ENCODE measurements at regions not wholly inside any gene's neighbourhood (a gene's known extent, or its start where the extent isn't known, plus 50 kb on each side); places are given as distances from the start of the nearest gene placed in this dataset.

DNA sequence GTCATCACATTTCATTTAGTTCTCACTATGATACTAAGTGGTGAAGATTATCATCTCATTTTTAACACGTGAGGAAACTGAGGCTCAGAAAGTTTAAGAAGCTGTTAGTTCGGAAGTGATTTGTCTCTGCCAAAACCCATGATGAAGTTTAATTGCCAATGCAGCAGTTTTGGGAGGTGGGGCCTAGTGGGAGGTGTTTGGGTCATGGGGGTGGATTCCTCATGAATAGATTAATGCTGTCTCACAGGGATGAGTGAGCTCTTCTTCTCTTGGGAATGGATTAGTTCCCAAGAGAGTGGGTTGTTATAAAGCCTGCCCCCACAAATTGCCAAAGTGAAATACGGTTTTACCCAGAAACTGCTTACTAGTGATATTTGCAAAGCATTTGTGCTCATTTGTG, 91.5 kb upstream of the IGF1 start:
- no peak overlapping the region for H2AFZ ChIP-seq (replicated peaks; ENCODE audit: low read length, poor library complexity)

More for the DNA sequence above, 91.5 kb upstream of the IGF1 start:
- no peak overlapping the region for H3K4me2 ChIP-seq (ENCODE audit: low read depth, low read length)
- no peak overlapping the region for H4K91ac ChIP-seq (ENCODE audit: insufficient read depth, low read depth, low read length)
- no peak overlapping the region for H2AK9ac ChIP-seq (replicated peaks; ENCODE audit: low read depth, low read length, poor library complexity)
- H3K4me1 ChIP-seq (ENCODE audit: control insufficient read depth, insufficient read depth, low read length), result peaks cover 6% of the 10 kb centered on the region
- H3K36me3 ChIP-seq (ENCODE audit: control insufficient read depth, insufficient read depth, low read length), result no peaks in the 10 kb centered on the region
- no peak overlapping the region for H2BK120ac ChIP-seq (ENCODE audit: low read depth, low read length)
- ChIA-PET CTCF (interaction anchor here (0.6 to 0.7 kb wide), 2 partner anchors 16 to 21 kb away, joined by 3 to 4 read pairs; no protein-coding TSS in a partner anchor), POLR2A (ENCODE audit: unreplicated experiment) (no interaction called here)
- no peak overlapping the region for H3K9ac ChIP-seq (ENCODE audit: low read depth, low read length)
- no peak overlapping the region for H3K27ac ChIP-seq (ENCODE audit: insufficient read depth, low read length)
- no peaks in the 10 kb centered on the region for H4K20me1 ChIP-seq (ENCODE audit: insufficient read depth, low read length)
- no peak overlapping the region for H3K23ac ChIP-seq (ENCODE audit: low read depth, low read length)
- ATAC-seq (ENCODE audit: low read depth) (no peak), DNase-seq (no peak)
- H2BK5ac ChIP-seq (ENCODE audit: low read depth, low read length, poor library complexity, severe bottlenecking), result no peak overlapping the region
- H2BK15ac ChIP-seq (ENCODE audit: low read depth, low read length), result no peak overlapping the region
- no peak overlapping the region for H3K4me3 ChIP-seq (ENCODE audit: insufficient read depth, low read depth, low read length)
- H3K9me3 ChIP-seq (ENCODE audit: control insufficient read depth, insufficient read depth, low read length), result no peaks in the 10 kb centered on the region
- in situ Hi-C loops (cut with MboI; ENCODE audit: low sequenced_read_pairs) (no loop called here), dilution Hi-C loops (cut with HindIII; ENCODE audit: low sequenced_read_pairs, unreplicated experiment) (no loop called here), intact Hi-C loops (cut with micrococcal nuclease) (no loop called here)
- no peaks in the 10 kb centered on the region for H3K27me3 ChIP-seq (ENCODE audit: control insufficient read depth, insufficient read depth, low read length)
- no peak overlapping the region for H3K14ac ChIP-seq (replicated peaks; ENCODE audit: low read depth, low read length)
- no peak overlapping the region for H3K4ac ChIP-seq (ENCODE audit: low read depth, low read length)
- H2AK5ac ChIP-seq (ENCODE audit: low read depth, low read length), result no peak overlapping the region
- H3K79me1 ChIP-seq (ENCODE audit: low read depth in 1 of 2, low read length in 2 of 2), result no peaks in the 10 kb centered on the region
- TF ChIP-seq NFE2L2 (IDR thresholded peaks at IDR 0.05; ENCODE audit: low read depth, low read length), result no peak
- no peak for TF ChIP-seq BHLHE40 (IDR thresholded peaks at IDR 0.05; ENCODE audit: low read depth, low read length)
- TF ChIP-seq CEBPB (IDR thresholded peaks at IDR 0.05; ENCODE audit: low read depth, low read length), result no peak
- TF ChIP-seq, protein P1, sequence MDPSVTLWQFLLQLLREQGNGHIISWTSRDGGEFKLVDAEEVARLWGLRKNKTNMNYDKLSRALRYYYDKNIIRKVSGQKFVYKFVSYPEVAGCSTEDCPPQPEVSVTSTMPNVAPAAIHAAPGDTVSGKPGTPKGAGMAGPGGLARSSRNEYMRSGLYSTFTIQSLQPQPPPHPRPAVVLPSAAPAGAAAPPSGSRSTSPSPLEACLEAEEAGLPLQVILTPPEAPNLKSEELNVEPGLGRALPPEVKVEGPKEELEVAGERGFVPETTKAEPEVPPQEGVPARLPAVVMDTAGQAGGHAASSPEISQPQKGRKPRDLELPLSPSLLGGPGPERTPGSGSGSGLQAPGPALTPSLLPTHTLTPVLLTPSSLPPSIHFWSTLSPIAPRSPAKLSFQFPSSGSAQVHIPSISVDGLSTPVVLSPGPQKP (IDR thresholded peaks at IDR 0.05; ENCODE audit: borderline replicate concordance, low read depth, low read length), result no peak
- TF ChIP-seq MAFK (IDR thresholded peaks at IDR 0.05; ENCODE audit: low read depth, low read length), result no peak; the same call in 1 of the 2 replicates
- no peak for TF ChIP-seq RFX5 (IDR thresholded peaks at IDR 0.05; ENCODE audit: low read depth, low read length)
- TF ChIP-seq, protein P2, sequence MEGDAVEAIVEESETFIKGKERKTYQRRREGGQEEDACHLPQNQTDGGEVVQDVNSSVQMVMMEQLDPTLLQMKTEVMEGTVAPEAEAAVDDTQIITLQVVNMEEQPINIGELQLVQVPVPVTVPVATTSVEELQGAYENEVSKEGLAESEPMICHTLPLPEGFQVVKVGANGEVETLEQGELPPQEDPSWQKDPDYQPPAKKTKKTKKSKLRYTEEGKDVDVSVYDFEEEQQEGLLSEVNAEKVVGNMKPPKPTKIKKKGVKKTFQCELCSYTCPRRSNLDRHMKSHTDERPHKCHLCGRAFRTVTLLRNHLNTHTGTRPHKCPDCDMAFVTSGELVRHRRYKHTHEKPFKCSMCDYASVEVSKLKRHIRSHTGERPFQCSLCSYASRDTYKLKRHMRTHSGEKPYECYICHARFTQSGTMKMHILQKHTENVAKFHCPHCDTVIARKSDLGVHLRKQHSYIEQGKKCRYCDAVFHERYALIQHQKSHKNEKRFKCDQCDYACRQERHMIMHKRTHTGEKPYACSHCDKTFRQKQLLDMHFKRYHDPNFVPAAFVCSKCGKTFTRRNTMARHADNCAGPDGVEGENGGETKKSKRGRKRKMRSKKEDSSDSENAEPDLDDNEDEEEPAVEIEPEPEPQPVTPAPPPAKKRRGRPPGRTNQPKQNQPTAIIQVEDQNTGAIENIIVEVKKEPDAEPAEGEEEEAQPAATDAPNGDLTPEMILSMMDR (conservative IDR thresholded peaks at IDR 0.05; ENCODE audit: low read depth, low read length), result no peak
- no peak for TF ChIP-seq FOS (IDR thresholded peaks at IDR 0.05; ENCODE audit: low read depth, low read length)
- TF ChIP-seq MAZ (IDR thresholded peaks at IDR 0.05; ENCODE audit: borderline replicate concordance, low read depth, low read length), result no peak
- TF ChIP-seq RAD21 (IDR thresholded peaks at IDR 0.05; ENCODE audit: low read length), result no peak
- TF ChIP-seq, protein P3, sequence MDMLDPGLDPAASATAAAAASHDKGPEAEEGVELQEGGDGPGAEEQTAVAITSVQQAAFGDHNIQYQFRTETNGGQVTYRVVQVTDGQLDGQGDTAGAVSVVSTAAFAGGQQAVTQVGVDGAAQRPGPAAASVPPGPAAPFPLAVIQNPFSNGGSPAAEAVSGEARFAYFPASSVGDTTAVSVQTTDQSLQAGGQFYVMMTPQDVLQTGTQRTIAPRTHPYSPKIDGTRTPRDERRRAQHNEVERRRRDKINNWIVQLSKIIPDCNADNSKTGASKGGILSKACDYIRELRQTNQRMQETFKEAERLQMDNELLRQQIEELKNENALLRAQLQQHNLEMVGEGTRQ (IDR thresholded peaks at IDR 0.05; ENCODE audit: low read depth, low read length), result no peak
- no peak for TF ChIP-seq SMC3 (IDR thresholded peaks at IDR 0.05; ENCODE audit: low read depth, low read length)
- TF ChIP-seq MXI1 (IDR thresholded peaks at IDR 0.05; ENCODE audit: borderline replicate concordance, low read depth, low read length), result no peak
- TF ChIP-seq POLR2A (IDR thresholded peaks at IDR 0.05; ENCODE audit: low read depth, low read length), result no peak
- no peak for TF ChIP-seq RCOR1 (IDR thresholded peaks at IDR 0.05; ENCODE audit: insufficient replicate concordance, low read length)
- TF ChIP-seq CHD1 (IDR thresholded peaks at IDR 0.05; ENCODE audit: low read depth, low read length), result no peak
- no peak overlapping the region for H2BK20ac ChIP-seq (ENCODE audit: low read depth, low read length)
- H4K5ac ChIP-seq (ENCODE audit: low read depth, low read length), result no peak overlapping the region
- WGBS, 2 experiments (ENCODE audit: extremely low coverage in 2 of 2, insufficient read length in 1 of 2), result 60% methylated on average over 1 of the region's 3 CpGs; no CpG with 5 or more reads in 1 of the 2 experiments
- no peak overlapping the region for H4K8ac ChIP-seq (ENCODE audit: low read depth in 2 of 2, low read length in 2 of 2)
- BruUV-seq (replicated peaks), result no TSS peak
- no peak overlapping the region for H3K56ac ChIP-seq (ENCODE audit: extremely low read depth, insufficient read depth, low read length)
- peaks cover 3% of the 10 kb centered on the region; the same call in 1 of the 2 replicates for H3K9me1 ChIP-seq (ENCODE audit: insufficient read depth, low read length)
- H3K18ac ChIP-seq (ENCODE audit: low read depth, low read length), result no peak overlapping the region
